DMS53 (cell line): ENCODE measurements at regions not wholly inside any gene's neighbourhood (a gene's known extent, or its start where the extent isn't known, plus 50 kb on each side); places are given as distances from the start of the nearest gene placed in this dataset.

ENCODE experiments used
- DNase-seq: peaks from one replicate; lab custom pipeline; 2025; lab: John Stamatoyannopoulos, UW

- DNase-seq: no peak
Observed at GRCh38 chr16:80079072-80079471, 461.7 kb upstream of the DYNLRB2 start.

- DNase-seq: no peak
Observed at GRCh38 chr16:80077696-80078095, 463.1 kb upstream of the DYNLRB2 start.

- no peak for DNase-seq
Observed at GRCh38 chr16:80074329-80074728, 466.5 kb upstream of the DYNLRB2 start.

- DNase-seq: no peak
Observed at GRCh38 chr16:80071964-80072456, 468.8 kb upstream of the DYNLRB2 start.

- DNase-seq: no peak
Observed at GRCh38 chr16:80066805-80067580, 466.5 kb upstream of the MAF start.

GRCh38 chr16:80065541-80065940, 465.0 kb upstream of the MAF start:
- peak; percentile 89 for DNase-seq

GRCh38 chr16:80063713-80064069, 463.2 kb upstream of the MAF start:
- no peak for DNase-seq

- DNase-seq: peak; percentile 15
Observed at GRCh38 chr16:80063031-80063712, 462.6 kb upstream of the MAF start.

- DNase-seq: no peak
Observed at GRCh38 chr16:80062361-80063030, 462.0 kb upstream of the MAF start.

- DNase-seq: peak; percentile 6
Observed at GRCh38 chr16:80060470-80060869, 459.9 kb upstream of the MAF start.

- DNase-seq: no peak
Observed at GRCh38 chr16:80059836-80060235, 459.3 kb upstream of the MAF start.

- no peak for DNase-seq
Observed at GRCh38 chr16:80058214-80058613, 457.7 kb upstream of the MAF start.

GRCh38 chr16:80056324-80056723, 455.8 kb upstream of the MAF start:
- no peak for DNase-seq

- DNase-seq: no peak
Observed at GRCh38 chr16:80055831-80056230, 455.3 kb upstream of the MAF start.

GRCh38 chr16:80054647-80055046, 454.1 kb upstream of the MAF start:
- no peak for DNase-seq

- no peak for DNase-seq
Observed at GRCh38 chr16:80051040-80051439, 450.5 kb upstream of the MAF start.

- DNase-seq: peak; percentile 36
Observed at GRCh38 chr16:80048250-80048649, 447.7 kb upstream of the MAF start.

- peak; percentile 90 for DNase-seq
Observed at GRCh38 chr16:80047842-80048241, 447.3 kb upstream of the MAF start.

GRCh38 chr16:80046848-80047247, 446.3 kb upstream of the MAF start:
- peak; percentile 35 for DNase-seq

GRCh38 chr16:80046261-80046660, 445.7 kb upstream of the MAF start:
- peak; percentile 55 for DNase-seq

- DNase-seq: peak; percentile 94
Observed at GRCh38 chr16:80045861-80046260, 445.3 kb upstream of the MAF start.

- no peak for DNase-seq
Observed at GRCh38 chr16:80041410-80041809, 440.9 kb upstream of the MAF start.

- peak; percentile 36 for DNase-seq
Observed at GRCh38 chr16:80040814-80041213, 440.3 kb upstream of the MAF start.
